Ishikawa (cell line): ENCODE measurements at regions not wholly inside any gene's neighbourhood (a gene's known extent, or its start where the extent isn't known, plus 50 kb on each side); places are given as distances from the start of the nearest gene placed in this dataset.

ENCODE experiments used
- CEBPB ChIP-seq: IDR thresholded peaks from 2 replicates; pipeline ENCODE4 v1.6.1; 2012
- CREB1 ChIP-seq: IDR thresholded peaks from 2 replicates; pipeline ENCODE4 v1.6.1; 2012; ENCODE audit warnings: low read depth
- EGR1 ChIP-seq: IDR thresholded peaks from 2 replicates; pipeline ENCODE4 v1.6.1; 2012
- EP300 ChIP-seq: IDR thresholded peaks from 2 replicates; pipeline ENCODE4 v1.6.1; 2012; ENCODE audit warnings: borderline replicate concordance
- FOXM1 ChIP-seq: IDR thresholded peaks from 2 replicates; pipeline ENCODE4 v1.6.1; 2012; ENCODE audit warnings: low read depth, borderline replicate concordance
- NFIC ChIP-seq: IDR thresholded peaks from 2 replicates; pipeline ENCODE4 v1.6.1; 2012
- RAD21 ChIP-seq: IDR thresholded peaks from 2 replicates; pipeline ENCODE4 v1.6.1; 2012; ENCODE audit warnings: low read depth
- TAF1 ChIP-seq: IDR thresholded peaks from 2 replicates; pipeline ENCODE4 v1.6.1; 2012; ENCODE audit warnings: low read depth, mild to moderate bottlenecking
- TCF12 ChIP-seq: IDR thresholded peaks from 2 replicates; pipeline ENCODE4 v1.6.1; 2012; ENCODE audit warnings: low read depth
- TEAD4 ChIP-seq: IDR thresholded peaks from 2 replicates; pipeline ENCODE4 v1.6.1; 2012
- YY1 ChIP-seq: IDR thresholded peaks from 2 replicates; pipeline ENCODE4 v1.6.1; 2012; ENCODE audit warnings: low read depth
- ZBTB7A ChIP-seq: IDR thresholded peaks from 2 replicates; pipeline ENCODE4 v1.6.1; 2012; ENCODE audit warnings: low read depth
- TF ChIP-seq, protein P1 (sequence below): IDR thresholded peaks from 2 replicates; pipeline ENCODE4 v1.6.1; 2012; ENCODE audit warnings: low read depth, mild to moderate bottlenecking
- TF ChIP-seq, protein P2 (sequence below): IDR thresholded peaks from 2 replicates; pipeline ENCODE4 v1.6.1; 2012
- TF ChIP-seq, protein P3 (sequence below): IDR thresholded peaks from 2 replicates; pipeline ENCODE4 v1.6.1; 2012

DNA sequence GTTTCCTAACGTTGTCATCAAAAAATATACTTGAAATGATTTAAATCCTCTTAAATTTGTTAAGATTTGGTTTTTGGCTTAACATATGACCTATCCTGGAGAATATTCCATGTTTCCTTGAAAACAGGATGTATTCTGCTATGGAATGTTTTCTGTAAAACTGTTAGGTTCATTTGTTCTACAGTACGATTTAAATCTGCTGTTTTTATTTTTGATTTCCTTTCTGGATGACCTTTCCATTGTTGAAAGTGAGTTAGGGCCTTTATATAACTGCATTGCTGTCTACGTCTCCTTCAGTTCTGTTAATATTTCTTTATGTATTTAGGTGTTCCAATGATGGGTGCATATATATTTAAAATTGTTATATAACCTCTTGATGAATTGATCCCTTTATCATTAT is 465.3 kb upstream of the ALCAM start:
- no peak for TF ChIP-seq TCF12
- TF ChIP-seq EGR1, result no peak
- TF ChIP-seq, protein P1, sequence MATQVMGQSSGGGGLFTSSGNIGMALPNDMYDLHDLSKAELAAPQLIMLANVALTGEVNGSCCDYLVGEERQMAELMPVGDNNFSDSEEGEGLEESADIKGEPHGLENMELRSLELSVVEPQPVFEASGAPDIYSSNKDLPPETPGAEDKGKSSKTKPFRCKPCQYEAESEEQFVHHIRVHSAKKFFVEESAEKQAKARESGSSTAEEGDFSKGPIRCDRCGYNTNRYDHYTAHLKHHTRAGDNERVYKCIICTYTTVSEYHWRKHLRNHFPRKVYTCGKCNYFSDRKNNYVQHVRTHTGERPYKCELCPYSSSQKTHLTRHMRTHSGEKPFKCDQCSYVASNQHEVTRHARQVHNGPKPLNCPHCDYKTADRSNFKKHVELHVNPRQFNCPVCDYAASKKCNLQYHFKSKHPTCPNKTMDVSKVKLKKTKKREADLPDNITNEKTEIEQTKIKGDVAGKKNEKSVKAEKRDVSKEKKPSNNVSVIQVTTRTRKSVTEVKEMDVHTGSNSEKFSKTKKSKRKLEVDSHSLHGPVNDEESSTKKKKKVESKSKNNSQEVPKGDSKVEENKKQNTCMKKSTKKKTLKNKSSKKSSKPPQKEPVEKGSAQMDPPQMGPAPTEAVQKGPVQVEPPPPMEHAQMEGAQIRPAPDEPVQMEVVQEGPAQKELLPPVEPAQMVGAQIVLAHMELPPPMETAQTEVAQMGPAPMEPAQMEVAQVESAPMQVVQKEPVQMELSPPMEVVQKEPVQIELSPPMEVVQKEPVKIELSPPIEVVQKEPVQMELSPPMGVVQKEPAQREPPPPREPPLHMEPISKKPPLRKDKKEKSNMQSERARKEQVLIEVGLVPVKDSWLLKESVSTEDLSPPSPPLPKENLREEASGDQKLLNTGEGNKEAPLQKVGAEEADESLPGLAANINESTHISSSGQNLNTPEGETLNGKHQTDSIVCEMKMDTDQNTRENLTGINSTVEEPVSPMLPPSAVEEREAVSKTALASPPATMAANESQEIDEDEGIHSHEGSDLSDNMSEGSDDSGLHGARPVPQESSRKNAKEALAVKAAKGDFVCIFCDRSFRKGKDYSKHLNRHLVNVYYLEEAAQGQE, result no peak
- no peak for TF ChIP-seq FOXM1
- TF ChIP-seq, protein P2, sequence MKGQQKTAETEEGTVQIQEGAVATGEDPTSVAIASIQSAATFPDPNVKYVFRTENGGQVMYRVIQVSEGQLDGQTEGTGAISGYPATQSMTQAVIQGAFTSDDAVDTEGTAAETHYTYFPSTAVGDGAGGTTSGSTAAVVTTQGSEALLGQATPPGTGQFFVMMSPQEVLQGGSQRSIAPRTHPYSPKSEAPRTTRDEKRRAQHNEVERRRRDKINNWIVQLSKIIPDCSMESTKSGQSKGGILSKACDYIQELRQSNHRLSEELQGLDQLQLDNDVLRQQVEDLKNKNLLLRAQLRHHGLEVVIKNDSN, result no peak
- TF ChIP-seq EP300, result no peak
- TF ChIP-seq CREB1, result no peak
- TF ChIP-seq NFIC, result no peak
- no peak for TF ChIP-seq YY1
- no peak for TF ChIP-seq TEAD4

DNA sequence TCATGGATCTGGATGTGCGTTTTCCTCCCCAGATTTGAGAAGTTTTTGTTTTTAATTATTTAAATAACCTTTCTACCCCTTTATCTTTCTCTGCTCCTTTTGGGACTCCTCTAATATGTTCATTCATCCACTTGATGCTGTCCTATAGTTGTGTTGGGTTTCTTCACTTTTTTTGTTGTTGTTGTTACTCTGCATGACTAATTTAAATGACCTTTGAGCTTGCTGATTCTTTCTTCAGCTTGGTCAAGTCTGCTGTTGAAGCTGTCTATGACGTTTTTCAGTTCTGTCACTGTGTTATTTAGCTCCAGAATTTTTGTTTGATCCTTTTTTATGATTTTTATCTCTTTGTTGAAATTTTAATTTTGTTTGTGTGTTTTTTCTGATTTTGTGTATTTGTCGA is 463.6 kb upstream of the ALCAM start:
- TF ChIP-seq, protein P1, result no peak
- TF ChIP-seq TEAD4 (no peak), CEBPB (no peak), TAF1 (no peak), NFIC (no peak), YY1 (no peak), EGR1 (no peak), RAD21 (no peak), CREB1 (no peak), TCF12 (no peak), ZBTB7A (no peak), EP300 (no peak), FOXM1 (no peak)
- TF ChIP-seq, protein P3, sequence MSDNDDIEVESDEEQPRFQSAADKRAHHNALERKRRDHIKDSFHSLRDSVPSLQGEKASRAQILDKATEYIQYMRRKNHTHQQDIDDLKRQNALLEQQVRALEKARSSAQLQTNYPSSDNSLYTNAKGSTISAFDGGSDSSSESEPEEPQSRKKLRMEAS, result no peak
- TF ChIP-seq, protein P2, result no peak

DNA sequence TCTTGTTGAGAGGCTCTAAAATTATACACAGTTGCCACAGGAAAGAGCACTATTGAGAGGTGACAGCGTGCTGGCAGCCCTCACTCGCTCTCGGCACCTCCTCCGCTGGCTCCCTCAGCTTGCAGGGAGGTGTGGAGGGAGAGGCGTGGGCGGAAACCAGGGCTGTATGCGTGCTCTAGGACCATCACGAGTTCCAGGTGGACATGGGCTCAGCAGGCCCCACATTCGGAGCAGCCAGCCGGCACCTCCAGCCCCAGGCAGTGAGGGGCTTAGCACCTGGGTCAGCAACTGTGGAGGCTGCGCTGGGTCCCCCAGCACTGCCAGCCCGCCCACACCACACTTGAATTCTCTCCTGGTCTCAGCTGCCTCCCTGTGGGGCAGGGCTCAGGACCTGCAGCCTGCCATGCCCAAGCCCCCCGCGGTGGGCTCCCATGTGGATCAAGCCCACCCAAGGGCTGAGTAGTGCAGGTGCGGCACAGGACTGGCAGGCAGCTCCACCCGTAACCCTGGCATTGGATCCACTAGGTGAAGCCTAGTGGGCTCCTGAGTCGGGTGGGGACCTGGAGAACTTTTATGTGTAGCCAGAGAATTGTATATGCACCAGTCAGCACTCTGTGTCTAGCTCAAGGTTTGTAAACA is 460.6 kb upstream of the ALCAM start:
- TF ChIP-seq RAD21 (no peak), CEBPB (no peak), NFIC (no peak), TAF1 (no peak), FOXM1 (no peak), CREB1 (no peak), YY1 (no peak), TEAD4 (no peak), ZBTB7A (no peak), TCF12 (no peak), EGR1 (no peak), EP300 (no peak)
- TF ChIP-seq, protein P3, result no peak
- TF ChIP-seq, protein P1, result no peak
- TF ChIP-seq, protein P2, result no peak

DNA sequence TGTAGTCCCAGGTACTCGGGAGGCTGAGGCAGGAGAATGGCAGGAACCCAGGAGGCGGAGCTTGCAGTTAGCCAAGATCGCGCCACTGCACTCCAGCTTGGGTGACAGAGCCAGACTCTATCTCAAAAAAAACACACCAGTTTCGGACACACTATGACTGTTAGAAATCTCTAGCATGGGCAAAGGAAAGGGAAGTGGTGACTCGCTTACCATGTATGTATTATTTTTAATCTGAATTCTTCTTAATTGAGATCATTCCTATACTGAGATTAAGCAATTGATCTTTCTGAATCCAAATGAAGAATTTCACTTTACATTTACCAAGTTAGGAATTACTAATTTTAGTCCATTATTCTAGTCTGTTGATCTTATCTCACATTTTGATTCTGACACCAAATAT is 459.2 kb upstream of the ALCAM start:
- TF ChIP-seq, protein P2, result no peak
- TF ChIP-seq TEAD4, result no peak
- no peak for TF ChIP-seq EP300
- TF ChIP-seq, protein P1, result no peak
- no peak for TF ChIP-seq RAD21
- TF ChIP-seq FOXM1, result no peak
- TF ChIP-seq NFIC, result no peak
- no peak for TF ChIP-seq YY1
- TF ChIP-seq TCF12, result no peak
- no peak for TF ChIP-seq CREB1
- TF ChIP-seq, protein P3, result no peak
- TF ChIP-seq TAF1, result no peak
- TF ChIP-seq CEBPB, result no peak
- TF ChIP-seq ZBTB7A, result no peak
- no peak for TF ChIP-seq EGR1
